Small intestine (tissue), 7 donors: ENCODE measurements at regions not wholly inside any gene's neighbourhood (a gene's known extent, or its start where the extent isn't known, plus 50 kb on each side); places are given as distances from the start of the nearest gene placed in this dataset.

Experiments
- DNase-seq, 2 donors: peaks; one replicate each; pipeline versions ENCODE4 v3.0.0 to v3.0.0-alpha.2; 2013
- FAIRE-seq: peaks from 2 replicates; lab custom pipeline; 2012; peaks lifted over from hg19 to GRCh38; lab: Jason Lieb, UNC
- H3K27ac ChIP-seq, 3 donors: one replicate each; pipeline ENCODE4 v1.5.1; 2013; ENCODE audit warnings: low read length in 2 of 3, mild to moderate bottlenecking in 2 of 3, control low read depth in 1 of 3, inconsistent platforms in 1 of 3, low read depth in 1 of 3, moderate library complexity in 1 of 3
- H3K27me3 ChIP-seq, 3 donors: one replicate each; pipeline ENCODE4 v1.6.1; 2013; ENCODE audit warnings: low read length in 3 of 3, inconsistent platforms in 1 of 3; ENCODE audit not compliant: control insufficient read depth in 3 of 3, insufficient read depth in 3 of 3
- H3K36me3 ChIP-seq, 3 donors: one replicate each; pipeline ENCODE4 v1.6.1; 2013; ENCODE audit warnings: low read length in 3 of 3, inconsistent platforms in 1 of 3, low read depth in 1 of 3, mild to moderate bottlenecking in 1 of 3, moderate library complexity in 1 of 3; ENCODE audit not compliant: control insufficient read depth in 3 of 3, insufficient read depth in 2 of 3
- H3K4me1 ChIP-seq, 3 donors: one replicate each; pipeline ENCODE4 v1.6.1; 2013; ENCODE audit warnings: low read length in 2 of 3, inconsistent platforms in 1 of 3, low read depth in 1 of 3, mild to moderate bottlenecking in 1 of 3, moderate library complexity in 1 of 3; ENCODE audit not compliant: control insufficient read depth in 3 of 3, insufficient read depth in 2 of 3
- H3K4me3 ChIP-seq, 3 donors: one replicate each; pipeline ENCODE4 v1.5.1; 2013; ENCODE audit warnings: low read length in 3 of 3, control low read depth in 1 of 3, inconsistent platforms in 1 of 3, low read depth in 1 of 3, mild to moderate bottlenecking in 1 of 3, moderate library complexity in 1 of 3
- H3K9me3 ChIP-seq, 2 donors: one replicate each; pipeline ENCODE4 v1.6.1; 2013; ENCODE audit warnings: low read depth in 1 of 2, low read length in 1 of 2; ENCODE audit not compliant: control insufficient read depth in 2 of 2, insufficient read depth in 1 of 2
- WGBS, 3 donors: extraction: QIAGEN DNeasy Blood & Tissue Kit; methylation state at CpG; one replicate each; pipeline ENCODE4 v1.1.7; 2013; 5-methylcytosine and 5-hydroxymethylcytosine counted together
- donor health status: healthy with polysubstance abuse.
- donor health status: control.
- donor health status: control.
- donor health status: Bipolar disorder and iron deficiency.
- donor health status: healthy.

DNA sequence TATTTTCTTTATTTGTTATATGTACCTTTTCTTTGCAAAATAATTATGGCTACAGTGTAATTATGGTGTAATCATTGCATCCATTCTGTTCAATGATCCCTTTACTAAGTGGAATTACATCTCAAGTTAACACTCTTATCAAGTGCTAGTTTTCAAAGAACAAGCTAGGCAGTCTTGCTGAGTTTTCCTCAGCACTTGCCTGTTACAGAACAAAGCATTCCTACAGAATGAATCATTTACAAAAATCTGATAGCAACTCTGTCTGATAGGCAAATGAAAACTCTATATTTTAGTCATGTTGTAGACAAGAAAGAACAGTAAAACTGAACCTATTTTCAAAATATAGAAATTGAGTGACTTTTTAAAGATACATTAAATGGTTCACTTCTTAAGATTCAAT lies 109.8 kb upstream of the POU3F2 start:
- Histone ChIP-seq H3K36me3 (no peaks in the 10 kb centered on the region), H3K27ac (no peak overlapping the region), H3K4me1 (no peaks in the 10 kb centered on the region), H3K27me3 (no peaks in the 10 kb centered on the region), H3K4me3 (no peak overlapping the region), H3K9me3 (no peaks in the 10 kb centered on the region)
- FAIRE-seq, result no peak
- DNase-seq, result no peak

DNA sequence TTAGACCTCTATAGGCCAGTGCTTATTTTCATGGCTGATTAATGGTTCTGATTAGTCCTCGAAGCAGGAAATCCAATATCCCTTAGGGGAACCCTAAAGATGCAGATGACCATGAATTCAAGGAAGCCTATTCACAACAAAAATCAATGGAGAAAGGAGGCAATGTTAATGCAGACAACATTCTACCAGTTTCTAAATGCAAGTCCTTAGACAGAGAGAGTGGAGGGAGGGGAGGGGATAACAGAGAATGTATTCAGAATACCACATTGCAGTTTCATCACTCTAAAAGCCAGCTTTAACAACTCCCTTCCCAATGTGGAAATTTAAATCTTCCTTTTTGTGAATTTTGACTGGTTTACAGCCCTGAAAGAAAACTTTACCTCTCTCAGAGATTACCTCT lies 87.1 kb upstream of the POU3F2 start:
- Histone ChIP-seq H3K27me3 (no peaks in the 10 kb centered on the region), H3K4me3 (no peak overlapping the region), H3K4me1 (no peaks in the 10 kb centered on the region), H3K36me3 (no peaks in the 10 kb centered on the region), H3K9me3 (no peaks in the 10 kb centered on the region), H3K27ac (no peak overlapping the region)
- no peak for FAIRE-seq
- 56 to 67% (median 59%) methylated on average over 1 of the region's 1 CpG for WGBS, 3 donors
- no peak for DNase-seq

DNA sequence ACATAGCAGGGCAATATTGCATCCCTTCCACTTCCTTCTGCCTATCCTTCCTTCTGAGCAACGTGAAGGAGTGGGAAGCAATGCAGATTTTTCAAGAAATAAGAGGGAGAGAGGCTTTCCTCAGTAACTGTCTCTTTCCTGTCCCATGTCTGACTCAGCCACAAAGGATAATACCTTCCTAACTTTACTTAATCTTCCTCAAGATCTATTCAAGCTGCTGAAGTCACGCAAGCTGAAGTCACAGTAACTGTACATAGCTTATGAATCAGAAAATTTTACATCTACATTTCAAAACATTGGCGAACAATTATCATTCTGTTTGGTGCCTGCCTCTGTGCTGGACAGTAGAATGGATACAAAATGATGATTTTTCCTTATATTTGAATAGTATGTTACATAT lies 86.4 kb upstream of the POU3F2 start:
- no peaks in the 10 kb centered on the region for H3K4me1 ChIP-seq
- FAIRE-seq, result no peak
- no peaks in the 10 kb centered on the region for H3K9me3 ChIP-seq
- WGBS, 3 donors, result 55 to 61% (median 57%) methylated on average over 3 of the region's 3 CpGs
- no peaks in the 10 kb centered on the region for H3K36me3 ChIP-seq
- no peak overlapping the region for H3K4me3 ChIP-seq
- H3K27me3 ChIP-seq, result no peaks in the 10 kb centered on the region
- DNase-seq, result no peak
- no peak overlapping the region for H3K27ac ChIP-seq

DNA sequence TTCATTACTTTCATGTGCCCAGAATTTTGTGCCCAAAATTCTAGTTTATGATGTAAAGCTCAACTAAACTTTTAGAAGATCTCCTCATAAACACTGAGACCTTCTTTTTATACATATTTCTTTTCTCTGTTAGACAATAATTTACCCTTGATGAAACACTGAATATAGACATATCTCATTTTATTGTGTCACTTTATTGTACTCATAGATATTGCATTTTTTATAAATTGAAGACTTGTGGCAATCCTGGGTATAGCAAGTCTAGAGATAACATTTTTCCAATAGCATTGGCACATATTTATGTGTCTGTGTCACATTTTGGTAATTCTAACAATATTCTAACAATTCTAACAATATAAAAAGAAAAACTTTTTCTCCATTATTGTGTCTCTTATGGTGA lies 74.9 kb upstream of the POU3F2 start:
- Histone ChIP-seq H3K4me1 (no peaks in the 10 kb centered on the region), H3K27me3 (no peaks in the 10 kb centered on the region), H3K36me3 (no peaks in the 10 kb centered on the region), H3K27ac (no peak overlapping the region), H3K4me3 (no peak overlapping the region), H3K9me3 (no peaks in the 10 kb centered on the region)
- DNase-seq, result no peak
- FAIRE-seq, result no peak

DNA sequence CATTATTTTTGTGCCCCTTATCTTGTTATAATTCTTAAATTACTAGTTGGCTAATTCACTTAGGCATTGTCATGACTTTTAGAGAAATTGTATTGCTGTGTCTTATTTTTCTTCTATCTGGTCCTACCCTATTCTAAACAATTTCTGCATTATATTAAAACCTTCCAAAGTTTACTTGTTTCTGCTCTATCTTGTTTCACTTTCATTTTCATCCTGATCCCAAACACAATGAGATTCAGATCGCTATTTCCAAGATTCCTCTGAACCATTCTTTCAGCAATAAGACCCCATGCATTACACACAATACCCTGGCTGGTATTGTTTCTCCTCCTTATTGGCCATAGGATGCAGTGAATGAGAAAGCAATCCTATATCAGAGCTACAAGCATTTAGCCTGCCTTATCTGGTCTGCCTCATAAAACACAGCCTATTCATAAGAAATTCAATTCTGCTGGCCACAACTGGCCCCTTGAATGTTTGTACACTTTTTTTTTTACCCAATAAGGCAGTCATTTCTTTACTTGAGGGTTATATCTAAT lies 69.9 kb upstream of the POU3F2 start:
- 15 to 49% (median 38%) methylated on average over 1 of the region's 1 CpG for whole genome bisulfite sequencing, 3 donors
- no peaks in the 10 kb centered on the region for H3K9me3 ChIP-seq
- peaks cover 0 to 2% (median 0%) of the 10 kb centered on the region in 3 donors for H3K27me3 ChIP-seq
- H3K36me3 ChIP-seq, result no peaks in the 10 kb centered on the region
- no peak overlapping the region for H3K27ac ChIP-seq
- peak in 1 of 2 donors; percentile 3 for DNase-seq
- FAIRE-seq, result no peak
- no peak overlapping the region for H3K4me3 ChIP-seq
- H3K4me1 ChIP-seq, result no peaks in the 10 kb centered on the region

DNA sequence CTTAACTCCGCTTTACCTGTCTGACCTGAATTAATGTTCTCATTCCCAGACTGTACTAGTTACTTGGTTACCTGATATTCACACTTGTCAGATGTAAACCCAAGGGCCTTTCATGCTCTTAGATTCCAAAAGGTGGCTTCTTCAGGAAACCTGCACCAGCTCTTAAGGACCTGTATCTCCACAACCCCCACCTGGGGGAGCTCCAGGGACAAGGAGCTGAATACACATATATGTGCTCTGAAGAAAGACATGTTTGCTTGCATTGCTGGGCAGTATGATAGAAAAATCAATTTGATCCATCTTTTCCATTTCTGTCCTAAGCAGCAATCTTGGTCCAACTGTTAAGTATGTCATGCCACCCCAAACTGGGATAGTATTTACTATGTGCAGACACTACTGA lies 64.8 kb upstream of the POU3F2 start:
- no peaks in the 10 kb centered on the region for H3K36me3 ChIP-seq
- no peaks in the 10 kb centered on the region for H3K9me3 ChIP-seq
- H3K4me1 ChIP-seq, result no peaks in the 10 kb centered on the region
- H3K27ac ChIP-seq, result no peak overlapping the region
- no peak overlapping the region for H3K4me3 ChIP-seq
- H3K27me3 ChIP-seq, result peaks cover 0 to 4% (median 0%) of the 10 kb centered on the region in 3 donors
- FAIRE-seq (no peak), DNase-seq (peak; percentile 8 to 12)
- 82 to 84% (median 83%) methylated on average over 1 of the region's 1 CpG for WGBS, 3 donors

DNA sequence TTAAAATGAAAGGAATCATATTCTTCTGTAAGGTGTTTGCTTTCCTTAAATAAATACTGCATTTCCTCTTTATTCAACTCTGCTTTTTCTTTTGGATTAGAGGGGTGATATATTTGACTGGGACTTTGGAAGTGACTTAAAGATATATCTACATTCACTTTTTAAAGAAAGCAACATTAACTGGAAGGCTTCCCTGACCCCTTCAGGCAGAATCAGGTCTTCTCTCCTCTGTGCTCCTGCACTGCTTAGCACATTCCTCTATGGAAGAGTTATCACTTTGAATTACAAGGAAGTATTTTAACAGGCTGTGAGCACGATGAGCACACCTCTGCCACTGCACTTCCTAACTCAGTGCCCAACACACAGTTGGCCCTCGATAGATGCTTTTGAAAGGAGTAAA lies 59.2 kb upstream of the POU3F2 start:
- H3K27ac ChIP-seq, result no peak overlapping the region
- WGBS, 3 donors, result 17 to 32% (median 26%) methylated on average over 2 of the region's 2 CpGs
- no peaks in the 10 kb centered on the region for H3K9me3 ChIP-seq
- no peaks in the 10 kb centered on the region for H3K36me3 ChIP-seq
- FAIRE-seq (no peak), DNase-seq (no peak)
- peaks cover 0 to 2% (median 0%) of the 10 kb centered on the region in 3 donors for H3K27me3 ChIP-seq
- no peak overlapping the region for H3K4me3 ChIP-seq
- no peaks in the 10 kb centered on the region for H3K4me1 ChIP-seq

DNA sequence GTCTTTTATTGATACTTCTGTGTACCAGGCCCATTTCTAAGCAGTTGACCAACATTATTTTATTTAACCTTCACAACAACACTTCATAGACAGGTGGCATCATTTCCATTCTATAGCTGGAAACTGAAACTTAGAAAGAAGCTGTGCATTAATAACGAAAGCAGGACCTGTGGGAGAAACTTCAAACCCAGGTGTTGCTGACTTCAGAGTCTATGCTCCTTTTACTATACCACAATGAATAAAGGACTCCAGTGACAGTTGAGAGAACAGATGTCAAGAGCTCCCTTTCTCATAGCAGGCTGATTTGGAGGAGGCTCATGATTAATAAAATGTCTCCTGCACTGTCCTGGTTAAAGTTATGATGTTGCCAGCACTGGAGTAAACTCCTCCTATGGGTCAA lies 56.6 kb upstream of the POU3F2 start:
- no peaks in the 10 kb centered on the region for H3K36me3 ChIP-seq
- FAIRE-seq (no peak), DNase-seq (no peak)
- H3K27ac ChIP-seq, result no peak overlapping the region
- 13 to 71% (median 26%) methylated on average over 1 of the region's 1 CpG for WGBS, 3 donors
- no peaks in the 10 kb centered on the region for H3K4me1 ChIP-seq
- no peak overlapping the region for H3K4me3 ChIP-seq
- no peaks in the 10 kb centered on the region for H3K27me3 ChIP-seq
- no peaks in the 10 kb centered on the region for H3K9me3 ChIP-seq

DNA sequence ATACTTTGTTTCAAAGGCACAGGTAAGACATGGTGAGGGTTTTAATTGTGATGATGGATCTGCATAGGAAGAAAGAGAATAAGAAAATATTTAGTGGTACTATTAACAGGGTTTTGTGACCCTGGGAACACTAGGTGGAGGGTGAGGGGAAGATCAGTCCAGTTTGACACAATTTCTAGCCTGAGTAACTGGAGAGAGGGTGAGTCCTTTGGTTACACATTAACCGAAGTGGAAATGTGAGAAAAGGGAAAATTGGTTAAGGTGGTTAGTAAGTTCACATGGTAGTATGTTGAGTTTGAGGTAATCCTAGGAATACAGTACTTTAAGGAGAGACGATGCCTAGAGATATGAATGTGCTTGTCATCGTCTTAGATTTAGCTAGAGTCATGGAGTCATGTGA lies 54.8 kb upstream of the POU3F2 start:
- H3K4me1 ChIP-seq, result no peaks in the 10 kb centered on the region
- DNase-seq, result no peak
- no peak overlapping the region for H3K4me3 ChIP-seq
- FAIRE-seq, result no peak
- no peaks in the 10 kb centered on the region for H3K27me3 ChIP-seq
- H3K27ac ChIP-seq, result no peak overlapping the region
- 35 to 64% (median 45%) methylated on average over 3 of the region's 3 CpGs for WGBS, 3 donors
- no peaks in the 10 kb centered on the region for H3K9me3 ChIP-seq
- H3K36me3 ChIP-seq, result no peaks in the 10 kb centered on the region
